AG04450 (cell line): ENCODE measurements at regions not wholly inside any gene's neighbourhood (a gene's known extent, or its start where the extent isn't known, plus 50 kb on each side); places are given as distances from the start of the nearest gene placed in this dataset.

Experiments
- CTCF ChIA-PET: fragments of 300-600, 350-600 bp; formaldehyde crosslinking; extraction: SDS; loops from one replicate; lab custom pipeline; 2022; ENCODE audit warnings: antibody characterized with exemption, inconsistent platforms; lab: Charles Lee
- POLR2A ChIA-PET: fragments of 350-600 bp; formaldehyde crosslinking; extraction: SDS; loops from one replicate; lab custom pipeline; 2021; ENCODE audit warnings: antibody characterized with exemption, inconsistent platforms; lab: Yijun Ruan, JAX
- DNase-seq: peaks from one replicate; pipeline ENCODE4 v3.0.0-alpha.2; 2011; ENCODE audit warnings: low read depth, low spot score
- H3K27ac ChIP-seq: one replicate; pipeline ENCODE4 v1.5.1; 2012; ENCODE audit warnings: low read depth, low read length, control low read depth
- H3K27me3 ChIP-seq: one replicate; pipeline ENCODE4 v1.6.0; 2012; ENCODE audit warnings: low read length; ENCODE audit not compliant: control insufficient read depth, insufficient read depth
- H3K4me3 ChIP-seq: 2 replicates; pipeline ENCODE4 v1.5.1; 2011; ENCODE audit warnings: mild to moderate bottlenecking, low read depth, low read length, control low read depth
- H3K9me3 ChIP-seq: 2 replicates; pipeline ENCODE4 v1.5.1; 2012; ENCODE audit warnings: low read length; ENCODE audit not compliant: control insufficient read depth, insufficient read depth
- TF ChIP-seq, protein P1 (sequence below): IDR thresholded peaks from 2 replicates; pipeline ENCODE4 v1.5.1; 2011; ENCODE audit warnings: low read depth, low read length, control low read depth, inconsistent platforms

GRCh38 chr5:174323878-174324281 lies 278.4 kb downstream of the NSG2 start:
- ChIA-PET POLR2A (no interaction called here), CTCF (interaction anchor here (0.6 to 6.5 kb wide), 8 partner anchors 8 to 709 kb away, joined by 3 to 52 read pairs (median 4); partner anchors contain the start of gene NSG2)
- Histone ChIP-seq H3K9me3 (no peaks in the 10 kb centered on the region), H3K4me3 (no peak overlapping the region), H3K27ac (no peak overlapping the region), H3K27me3 (peaks cover 7% of the 10 kb centered on the region)
- no peak for DNase-seq
- TF ChIP-seq, protein P1, sequence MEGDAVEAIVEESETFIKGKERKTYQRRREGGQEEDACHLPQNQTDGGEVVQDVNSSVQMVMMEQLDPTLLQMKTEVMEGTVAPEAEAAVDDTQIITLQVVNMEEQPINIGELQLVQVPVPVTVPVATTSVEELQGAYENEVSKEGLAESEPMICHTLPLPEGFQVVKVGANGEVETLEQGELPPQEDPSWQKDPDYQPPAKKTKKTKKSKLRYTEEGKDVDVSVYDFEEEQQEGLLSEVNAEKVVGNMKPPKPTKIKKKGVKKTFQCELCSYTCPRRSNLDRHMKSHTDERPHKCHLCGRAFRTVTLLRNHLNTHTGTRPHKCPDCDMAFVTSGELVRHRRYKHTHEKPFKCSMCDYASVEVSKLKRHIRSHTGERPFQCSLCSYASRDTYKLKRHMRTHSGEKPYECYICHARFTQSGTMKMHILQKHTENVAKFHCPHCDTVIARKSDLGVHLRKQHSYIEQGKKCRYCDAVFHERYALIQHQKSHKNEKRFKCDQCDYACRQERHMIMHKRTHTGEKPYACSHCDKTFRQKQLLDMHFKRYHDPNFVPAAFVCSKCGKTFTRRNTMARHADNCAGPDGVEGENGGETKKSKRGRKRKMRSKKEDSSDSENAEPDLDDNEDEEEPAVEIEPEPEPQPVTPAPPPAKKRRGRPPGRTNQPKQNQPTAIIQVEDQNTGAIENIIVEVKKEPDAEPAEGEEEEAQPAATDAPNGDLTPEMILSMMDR, result no peak

GRCh38 chr5:174324680-174325079 lies 279.2 kb downstream of the NSG2 start:
- no peaks in the 10 kb centered on the region for H3K9me3 ChIP-seq
- no peak overlapping the region for H3K27ac ChIP-seq
- ChIA-PET CTCF (interaction anchor here (0.6 to 6.5 kb wide), 11 partner anchors 9 to 709 kb away, joined by 3 to 52 read pairs (median 4); no protein-coding TSS in a partner anchor), POLR2A (no interaction called here)
- TF ChIP-seq, protein P1, result no peak
- H3K27me3 ChIP-seq, result peaks cover 7% of the 10 kb centered on the region
- no peak overlapping the region for H3K4me3 ChIP-seq
- DNase-seq, result no peak

GRCh38 chr5:174325431-174325830 lies 279.9 kb downstream of the NSG2 start:
- DNase-seq, result no peak
- ChIA-PET CTCF (interaction anchor here (1.4 to 6.5 kb wide), 3 partner anchors 14 to 430 kb away, joined by 3 to 52 read pairs (median 6); no protein-coding TSS in a partner anchor), POLR2A (interaction anchor here (0.6 kb wide), 1 partner anchor 278 kb away, joined by 3 read pairs; no protein-coding TSS in a partner anchor)
- no peaks in the 10 kb centered on the region for H3K9me3 ChIP-seq
- H3K4me3 ChIP-seq, result no peak overlapping the region
- H3K27me3 ChIP-seq, result peaks cover 9% of the 10 kb centered on the region
- TF ChIP-seq, protein P1, result no peak
- H3K27ac ChIP-seq, result no peak overlapping the region

GRCh38 chr5:174325961-174326360 lies 280.5 kb downstream of the NSG2 start:
- POLR2A ChIA-PET, result interaction anchor here (0.6 kb wide), 1 partner anchor 277 kb away, joined by 3 read pairs; no protein-coding TSS in a partner anchor
- CTCF ChIA-PET, result interaction anchor here (1.2 to 6.5 kb wide), 6 partner anchors 8 to 608 kb away, joined by 3 to 52 read pairs (median 8); no protein-coding TSS in a partner anchor
- Histone ChIP-seq H3K27me3 (peaks cover 11% of the 10 kb centered on the region), H3K27ac (no peak overlapping the region), H3K4me3 (no peak overlapping the region), H3K9me3 (no peaks in the 10 kb centered on the region)
- no peak for DNase-seq
- TF ChIP-seq, protein P1, result no peak

DNA sequence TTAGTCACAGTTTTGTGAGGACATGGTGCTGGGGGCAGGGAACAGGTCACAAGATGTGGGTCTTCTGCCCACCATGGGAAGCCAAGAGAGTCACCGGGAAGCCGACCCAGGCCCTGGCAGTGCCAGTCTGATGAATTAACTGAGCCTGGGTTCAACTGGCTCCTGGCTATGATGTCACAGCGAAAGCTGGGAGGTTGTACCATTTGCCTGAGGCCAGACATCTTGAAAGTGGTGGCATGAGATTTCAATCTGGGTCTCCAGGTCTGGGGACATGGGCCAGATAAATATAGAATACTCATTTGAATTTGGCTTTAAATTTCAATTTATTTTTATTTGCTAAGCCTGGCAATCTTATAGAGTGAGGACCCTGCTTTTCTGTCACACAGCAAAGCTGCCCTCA lies 280.9 kb downstream of the NSG2 start:
- Histone ChIP-seq H3K9me3 (no peaks in the 10 kb centered on the region), H3K27ac (no peak overlapping the region), H3K4me3 (no peak overlapping the region), H3K27me3 (peaks cover 12% of the 10 kb centered on the region)
- CTCF ChIA-PET, result interaction anchor here (0.7 to 6.5 kb wide), 21 partner anchors 9 to 611 kb away, joined by 3 to 52 read pairs (median 7); no protein-coding TSS in a partner anchor
- DNase-seq, result no peak
- POLR2A ChIA-PET, result no interaction called here
- TF ChIP-seq, protein P1, result no peak
